Stimulated activated CD4-positive, alpha-beta T cell treated with anti-CD3 and anti-CD28 coated beads, TNF-alpha, amount 100 ng/mL, for 4 hours (primary cell): ENCODE measurements at regions not wholly inside any gene's neighbourhood (a gene's known extent, or its start where the extent isn't known, plus 50 kb on each side); places are given as distances from the start of the nearest gene placed in this dataset.
"Not testable (repeated sequence)": the region's sequence is repeated elsewhere in the genome, so short reads cannot be mapped to it uniquely, and the experiment has no call there.

Experiments used
- DNase-seq, 3 experiments: peaks; one replicate each; pipeline ENCODE4 v3.0.0-alpha.2; 2020; ENCODE audit warnings: low read depth in 3 of 3

- no peak for DNase-seq
Observed at GRCh38 chr11:116053548-116053919, 549.3 kb upstream of the CADM1 start.

- DNase-seq = no peak
Observed at GRCh38 chr11:116052603-116053547, 548.7 kb upstream of the CADM1 start.

GRCh38 chr11:116051494-116051893, 547.3 kb upstream of the CADM1 start:
- no peak for DNase-seq

GRCh38 chr11:116049383-116049782, 545.2 kb upstream of the CADM1 start:
- DNase-seq = no peak

DNA sequence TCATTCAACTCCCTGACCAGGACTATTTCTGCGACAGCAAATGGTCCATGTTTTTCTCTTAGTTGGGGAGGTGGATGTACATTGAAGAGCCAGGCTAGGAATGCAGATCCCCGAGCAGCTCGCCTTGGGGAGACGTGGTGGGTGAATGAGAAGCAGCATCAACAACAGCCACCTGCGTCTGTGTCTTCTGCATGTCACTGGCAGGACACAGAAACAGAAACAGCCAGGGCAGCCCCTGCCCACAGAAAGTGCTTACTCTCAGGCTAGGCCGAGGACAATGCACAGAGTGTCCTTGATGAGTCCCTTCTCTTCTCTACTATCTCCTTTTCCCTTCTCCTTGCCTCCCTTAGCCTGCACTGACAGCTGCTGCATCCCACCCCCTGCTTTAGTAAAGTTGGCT, 541.9 kb upstream of the CADM1 start:
- no peak for DNase-seq

GRCh38 chr11:116044941-116045340, 540.7 kb upstream of the CADM1 start:
- DNase-seq = no peak

DNA sequence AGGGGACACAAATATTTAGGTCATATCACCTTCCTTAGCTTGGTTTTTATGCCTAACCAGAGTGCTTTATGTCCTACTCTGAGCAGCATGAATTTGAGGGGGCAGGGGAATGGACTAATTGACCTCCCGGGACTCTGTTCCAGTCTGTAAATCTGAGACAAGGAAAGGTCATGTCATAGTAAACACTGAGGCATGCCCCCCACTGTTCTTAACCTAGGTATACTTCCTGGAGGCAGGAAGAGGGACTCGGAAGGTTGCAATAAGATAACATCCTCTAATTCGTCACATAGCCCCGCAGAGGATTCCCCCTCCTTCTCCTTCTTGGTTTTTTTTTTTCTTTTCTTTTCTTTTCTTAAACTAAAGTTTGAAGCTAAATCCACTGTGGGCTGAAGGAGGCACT, 540.3 kb upstream of the CADM1 start:
- DNase-seq = no peak

DNA sequence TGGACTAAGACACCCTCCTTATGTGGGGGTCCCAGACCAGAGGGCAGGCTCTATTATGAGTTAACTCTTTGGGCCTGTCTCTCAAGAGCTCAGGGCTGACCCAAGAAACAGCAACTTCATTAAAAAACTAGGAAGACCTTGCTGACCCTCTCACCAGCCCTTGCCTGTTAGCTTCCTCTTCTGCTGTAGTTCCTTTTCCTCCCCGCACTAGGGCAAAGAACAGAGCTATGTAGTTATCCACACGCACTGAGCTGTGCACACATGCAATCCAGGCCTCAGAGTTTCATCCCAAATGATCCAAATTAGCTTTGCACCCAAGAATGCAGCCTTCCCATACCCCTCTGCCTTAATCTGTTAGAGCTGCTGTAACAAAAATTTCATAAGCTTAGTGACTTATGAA, 539.6 kb upstream of the CADM1 start:
- no peak for DNase-seq

- not testable (repeated sequence) for DNase-seq
Observed at GRCh38 chr11:116043059-116043458, 538.8 kb upstream of the CADM1 start.

GRCh38 chr11:116042146-116042545, 537.9 kb upstream of the CADM1 start:
- no peak for DNase-seq

GRCh38 chr11:116037861-116038260, 533.6 kb upstream of the CADM1 start:
- no peak for DNase-seq

DNA sequence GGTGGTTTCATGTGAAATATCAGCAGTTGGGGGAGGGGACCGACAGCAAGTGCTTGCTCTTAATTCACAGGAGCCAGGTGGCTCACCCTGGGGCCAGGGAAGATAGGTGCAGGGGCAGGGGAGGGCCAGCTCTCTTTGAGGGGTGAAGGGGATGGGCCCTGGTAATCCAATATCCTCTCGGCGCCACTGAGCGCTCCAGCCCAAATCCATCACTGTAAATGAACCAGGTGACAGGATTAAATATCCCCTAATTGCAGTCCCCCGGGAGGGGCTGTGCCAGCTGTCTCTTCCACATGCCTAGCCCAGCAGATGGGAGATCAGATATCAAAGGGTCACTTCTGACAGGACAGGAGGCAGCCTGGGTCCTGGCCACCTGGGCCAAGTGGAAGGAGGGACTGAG, 531.8 kb upstream of the CADM1 start:
- no peak for DNase-seq

DNA sequence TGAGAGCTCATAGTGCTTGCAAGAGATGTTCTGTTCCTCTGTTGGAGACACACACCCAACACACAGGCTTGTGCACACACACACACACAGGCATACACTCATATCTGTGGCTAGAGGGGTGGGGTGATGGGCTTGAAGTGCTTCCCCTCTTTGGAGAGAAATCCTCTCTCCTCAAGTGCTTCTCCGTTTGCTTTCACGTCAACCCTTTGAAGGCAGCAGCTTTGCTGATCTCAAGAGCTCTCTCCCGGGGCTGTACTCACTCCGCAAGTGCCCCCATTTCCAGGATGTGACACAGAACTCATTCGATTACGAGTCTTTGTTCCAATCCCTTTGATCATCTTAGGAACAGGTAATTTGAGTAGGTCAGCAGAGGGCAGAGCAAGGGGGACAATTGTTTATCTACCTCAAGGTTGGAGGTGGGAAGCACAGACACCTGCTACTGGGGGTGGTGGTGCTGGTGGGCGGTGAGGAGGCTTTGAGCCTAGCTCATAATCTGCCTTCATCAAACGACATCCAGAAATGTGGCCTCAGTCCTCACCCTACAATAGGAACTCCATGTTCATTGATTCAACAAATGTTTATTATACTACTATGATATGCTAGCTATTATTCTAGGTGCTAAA, 529.8 kb upstream of the CADM1 start:
- no peak for DNase-seq

GRCh38 chr11:116030697-116031331, 526.6 kb upstream of the CADM1 start:
- DNase-seq = no peak

DNA sequence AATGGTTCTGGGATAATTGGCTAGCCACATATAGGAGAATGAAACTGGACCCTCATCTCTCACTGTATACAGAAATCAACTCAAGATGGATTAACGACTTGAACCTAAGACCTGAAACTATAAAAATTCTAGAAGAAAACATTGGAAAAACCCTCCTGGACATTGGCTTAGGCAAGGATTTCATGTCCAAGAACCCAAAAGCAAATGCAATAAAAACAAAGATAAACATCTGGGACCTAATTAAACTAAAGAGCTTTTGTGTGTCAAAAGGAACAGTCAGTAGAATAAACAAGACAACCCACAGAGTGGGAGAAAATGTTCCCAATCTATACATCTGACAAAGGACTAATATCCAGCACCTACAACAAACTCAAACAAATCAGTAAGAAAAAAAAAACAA, 524.3 kb upstream of the CADM1 start:
- DNase-seq = not testable (repeated sequence)

- DNase-seq = no peak
Observed at GRCh38 chr11:115999437-115999836, 495.2 kb upstream of the CADM1 start.

DNA sequence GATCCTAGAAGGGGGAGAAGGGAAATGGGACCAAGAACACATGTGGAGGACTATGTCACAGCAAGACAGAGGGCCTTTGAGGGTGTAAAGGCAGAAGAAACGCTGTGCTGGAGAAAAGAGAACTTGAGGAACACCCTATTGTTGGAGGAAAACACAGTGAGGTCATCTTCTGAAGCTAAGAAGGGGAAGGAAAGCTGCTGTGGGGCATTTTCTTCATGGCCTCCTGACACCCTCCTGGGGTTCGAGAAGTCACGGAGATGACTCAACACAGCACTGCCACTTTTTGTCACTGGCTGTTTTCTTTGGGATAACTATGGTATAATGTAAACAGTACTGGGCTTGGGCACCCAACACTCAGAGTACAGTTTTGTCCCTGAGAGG, 492.6 kb upstream of the CADM1 start:
- DNase-seq = no peak

DNA sequence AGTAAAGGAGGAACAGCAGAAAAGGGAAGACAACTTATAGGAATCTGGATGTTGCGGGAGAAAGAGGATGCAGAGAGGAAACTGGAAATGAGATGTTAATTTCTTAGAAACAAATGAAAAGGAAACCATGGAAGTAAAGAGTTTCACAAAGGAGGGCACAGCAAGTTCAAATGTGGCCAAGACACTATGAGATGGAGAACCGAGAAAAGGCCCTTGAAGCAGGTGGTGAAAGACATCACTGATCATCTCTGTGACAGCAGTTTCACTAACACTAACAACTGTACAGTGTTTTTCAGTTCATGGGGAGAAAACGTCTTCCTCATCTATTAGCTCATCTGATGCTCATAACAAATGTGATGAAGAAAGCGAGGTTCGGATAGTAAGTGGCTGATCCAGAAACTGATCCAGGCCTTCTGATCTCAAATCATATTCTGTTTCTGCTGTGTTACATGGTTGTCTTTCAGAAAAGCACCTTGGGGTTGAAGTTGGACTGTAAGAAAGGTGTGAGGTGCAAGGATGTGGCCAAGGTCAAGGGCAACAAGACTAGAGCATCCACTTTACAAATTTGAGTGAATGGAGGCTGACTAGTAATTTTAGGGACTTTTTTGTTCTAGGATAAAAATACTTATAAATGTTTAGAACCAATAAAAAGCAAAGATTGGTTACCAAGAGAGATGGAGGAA, 492.1 kb upstream of the CADM1 start:
- DNase-seq = no peak

- no peak for DNase-seq
Observed at GRCh38 chr11:115993590-115993989, 489.4 kb upstream of the CADM1 start.

DNA sequence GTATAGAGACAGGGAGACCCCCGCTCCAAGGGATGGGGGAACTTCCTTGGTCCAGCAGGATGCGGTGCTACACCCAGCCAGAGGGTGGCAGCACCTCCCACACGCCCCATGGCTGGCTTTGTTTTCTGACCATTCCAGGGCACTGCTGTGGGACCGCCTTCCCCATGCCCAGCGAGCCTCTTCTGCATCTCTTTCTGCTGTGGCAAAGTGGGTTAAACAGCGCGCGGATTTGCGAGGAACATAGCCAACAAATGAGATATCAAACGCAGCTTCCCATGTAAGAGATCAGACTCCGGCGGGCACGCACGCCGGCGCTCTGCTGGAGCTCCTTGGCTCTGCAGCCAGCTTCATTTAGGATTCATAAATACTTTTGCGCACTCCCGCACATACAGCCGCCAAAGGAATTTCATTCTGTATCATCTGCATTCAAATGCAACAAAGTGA, 485.8 kb upstream of the CADM1 start:
- no peak for DNase-seq

DNA sequence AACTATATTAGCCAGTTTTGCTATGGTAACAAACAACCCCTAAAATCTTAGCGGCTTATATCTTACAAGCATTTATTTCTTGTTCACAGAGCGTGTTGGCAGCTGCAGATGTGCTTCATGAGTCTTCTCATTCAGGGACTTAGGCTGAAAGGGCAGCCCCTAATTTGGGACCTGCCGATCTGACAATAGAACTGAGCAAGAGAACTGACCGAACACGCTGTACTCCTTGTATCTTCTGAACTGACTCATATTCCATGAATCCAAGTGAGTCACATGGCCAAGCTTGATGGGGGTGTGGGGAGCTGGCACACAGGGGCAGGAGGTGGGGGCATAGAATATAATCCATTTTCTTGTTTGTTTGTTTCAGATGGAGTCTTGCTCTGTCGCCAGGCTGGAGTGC, 481.7 kb upstream of the CADM1 start:
- DNase-seq = no peak

DNA sequence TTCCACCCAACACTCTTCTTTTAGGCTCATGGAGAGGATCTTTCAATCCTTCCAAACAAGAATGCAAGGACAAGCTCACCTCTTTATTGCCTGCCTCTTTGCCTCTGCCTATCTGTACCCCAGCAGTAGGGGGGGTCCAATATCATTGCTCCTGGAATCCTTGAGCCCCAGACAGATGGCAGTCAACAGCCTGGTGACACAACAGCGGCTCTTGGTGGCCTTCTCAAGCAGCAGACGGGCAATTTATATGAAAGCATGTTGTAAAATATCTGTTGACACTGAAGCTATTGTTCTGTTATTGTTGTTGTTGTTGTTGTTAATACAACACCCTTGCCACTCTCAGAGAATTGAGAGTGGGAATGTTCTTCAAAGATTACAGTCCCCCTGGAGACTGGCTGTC, 480.0 kb upstream of the CADM1 start:
- no peak for DNase-seq
